ENCODE measurements at regions not wholly inside any gene's neighbourhood (a gene's known extent, or its start where the extent isn't known, plus 50 kb on each side); places are given as distances from the start of the nearest gene placed in this dataset.

- ChIA-PET CTCF (interaction anchor here (1.0 kb wide), 1 partner anchor 11 kb away, joined by 3 read pairs; no protein-coding TSS in a partner anchor), POLR2A (no interaction called here)
- no peak overlapping the region for H3K4me3 ChIP-seq
- DNase-seq (ENCODE audit: low read depth in 1 of 2, low spot score in 1 of 2) (no peak), FAIRE-seq (no peak), ATAC-seq (no peak)
- H3K9me3 ChIP-seq: no peaks in the 10 kb centered on the region
- no peak for TF ChIP-seq FOSB (CRISPR knock-in tag; IDR thresholded peaks at IDR 0.05)
- no peak for TF ChIP-seq GATA3 (IDR thresholded peaks at IDR 0.05; ENCODE audit: borderline replicate concordance)
- no peak for TF ChIP-seq MYC (IDR thresholded peaks at IDR 0.05; ENCODE audit: borderline replicate concordance, low read length)
- TF ChIP-seq FOSL2 (IDR thresholded peaks at IDR 0.05): no peak
- no peak for TF ChIP-seq FOSL2 (CRISPR knock-in tag; IDR thresholded peaks at IDR 0.05)
- TF ChIP-seq TP53 (CRISPR knock-in tag; IDR thresholded peaks at IDR 0.05): no peak
- TF ChIP-seq SREBF2 (IDR thresholded peaks at IDR 0.05): no peak
- TF ChIP-seq RNF2 (IDR thresholded peaks at IDR 0.05; ENCODE audit: borderline replicate concordance, low read depth): no peak
- no peak for TF ChIP-seq PHF8 (IDR thresholded peaks at IDR 0.05; ENCODE audit: borderline replicate concordance, low read depth)
- no peak for TF ChIP-seq MAFK (IDR thresholded peaks at IDR 0.05; ENCODE audit: partially characterized antibody)
- TF ChIP-seq ZC3H11A (IDR thresholded peaks at IDR 0.05): no peak
- WGBS (ENCODE audit: missing lambda C conversion rate): 86% methylated on average over 10 of the region's 10 CpGs
- H3K4me1 ChIP-seq: peaks cover 37% of the 10 kb centered on the region
- H3K4me2 ChIP-seq: no peak overlapping the region
- H3K27ac ChIP-seq: no peak overlapping the region
Observed at GRCh38 chr13:109996404-109996960, 210.1 kb upstream of the IRS2 start.

DNA sequence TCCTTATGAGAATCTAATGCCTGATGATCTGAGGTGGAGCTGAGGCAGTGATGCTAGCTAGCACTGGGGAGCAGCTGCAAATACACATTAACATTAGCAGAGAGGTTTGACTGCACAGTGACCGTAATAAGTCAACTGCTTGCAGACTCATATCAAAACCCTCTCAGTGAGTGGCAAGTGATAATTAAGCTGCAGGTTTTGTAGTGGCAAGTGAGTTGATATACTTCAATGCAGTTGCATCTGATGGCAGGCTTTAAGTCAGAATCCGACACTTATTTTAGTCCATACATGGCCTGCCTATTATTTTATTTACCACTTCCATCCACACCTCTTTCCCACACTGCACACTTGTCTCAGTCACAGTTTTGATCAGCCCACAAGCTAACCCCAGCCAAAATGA lies 209.2 kb upstream of the IRS2 start:
- CTCF ChIA-PET: interaction anchor here (1.0 kb wide), 1 partner anchor 10 kb away, joined by 3 read pairs; no protein-coding TSS in a partner anchor
- peaks cover 27% of the 10 kb centered on the region for H3K4me1 ChIP-seq
- DNase-seq (ENCODE audit: low read depth in 1 of 2, low spot score in 1 of 2) (no peak), FAIRE-seq (no peak), ATAC-seq (no peak)
- WGBS (ENCODE audit: missing lambda C conversion rate): 92% methylated on average over 2 of the region's 2 CpGs
- no peak overlapping the region for H3K4me3 ChIP-seq
- no peaks in the 10 kb centered on the region for H3K9me3 ChIP-seq
- POLR2A ChIA-PET: no interaction called here
- no peak overlapping the region for H3K4me2 ChIP-seq
- H3K27ac ChIP-seq: no peak overlapping the region
- TF ChIP-seq JUN (IDR thresholded peaks at IDR 0.05) (no peak), KDM5A (IDR thresholded peaks at IDR 0.05) (no peak), CBX2 (IDR thresholded peaks at IDR 0.05; ENCODE audit: borderline replicate concordance, low read depth) (no peak), PHF8 (IDR thresholded peaks at IDR 0.05; ENCODE audit: borderline replicate concordance, low read depth) (no peak), HOXB5 (CRISPR knock-in tag; IDR thresholded peaks at IDR 0.05) (no peak)
- TF ChIP-seq, protein P1, sequence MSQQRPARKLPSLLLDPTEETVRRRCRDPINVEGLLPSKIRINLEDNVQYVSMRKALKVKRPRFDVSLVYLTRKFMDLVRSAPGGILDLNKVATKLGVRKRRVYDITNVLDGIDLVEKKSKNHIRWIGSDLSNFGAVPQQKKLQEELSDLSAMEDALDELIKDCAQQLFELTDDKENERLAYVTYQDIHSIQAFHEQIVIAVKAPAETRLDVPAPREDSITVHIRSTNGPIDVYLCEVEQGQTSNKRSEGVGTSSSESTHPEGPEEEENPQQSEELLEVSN (IDR thresholded peaks at IDR 0.05; ENCODE audit: borderline replicate concordance, low read depth): no peak

GRCh38 chr13:109990296-109990695 lies 203.9 kb upstream of the IRS2 start:
- WGBS (ENCODE audit: missing lambda C conversion rate): 99% methylated on average over 6 of the region's 6 CpGs
- TF ChIP-seq SREBF2 (IDR thresholded peaks at IDR 0.05): no peak
- TF ChIP-seq SMC3 (IDR thresholded peaks at IDR 0.05): no peak
- TF ChIP-seq CHD4 (IDR thresholded peaks at IDR 0.05; ENCODE audit: borderline replicate concordance): no peak
- no peak for TF ChIP-seq ESRRA (IDR thresholded peaks at IDR 0.05; ENCODE audit: borderline replicate concordance, low read length)
- TF ChIP-seq, protein P2, sequence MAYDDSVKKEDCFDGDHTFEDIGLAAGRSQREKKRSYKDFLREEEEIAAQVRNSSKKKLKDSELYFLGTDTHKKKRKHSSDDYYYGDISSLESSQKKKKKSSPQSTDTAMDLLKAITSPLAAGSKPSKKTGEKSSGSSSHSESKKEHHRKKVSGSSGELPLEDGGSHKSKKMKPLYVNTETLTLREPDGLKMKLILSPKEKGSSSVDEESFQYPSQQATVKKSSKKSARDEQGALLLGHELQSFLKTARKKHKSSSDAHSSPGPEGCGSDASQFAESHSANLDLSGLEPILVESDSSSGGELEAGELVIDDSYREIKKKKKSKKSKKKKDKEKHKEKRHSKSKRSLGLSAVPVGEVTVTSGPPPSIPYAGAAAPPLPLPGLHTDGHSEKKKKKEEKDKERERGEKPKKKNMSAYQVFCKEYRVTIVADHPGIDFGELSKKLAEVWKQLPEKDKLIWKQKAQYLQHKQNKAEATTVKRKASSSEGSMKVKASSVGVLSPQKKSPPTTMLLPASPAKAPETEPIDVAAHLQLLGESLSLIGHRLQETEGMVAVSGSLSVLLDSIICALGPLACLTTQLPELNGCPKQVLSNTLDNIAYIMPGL (CRISPR knock-in tag; IDR thresholded peaks at IDR 0.05; ENCODE audit: borderline replicate concordance): no peak
- no peak for TF ChIP-seq MYC (IDR thresholded peaks at IDR 0.05; ENCODE audit: borderline replicate concordance, low read length)
- no peak for TF ChIP-seq MAFK (IDR thresholded peaks at IDR 0.05; ENCODE audit: partially characterized antibody)
- no peak for TF ChIP-seq RFX5 (IDR thresholded peaks at IDR 0.05)
- TF ChIP-seq KDM1A (IDR thresholded peaks at IDR 0.05; ENCODE audit: low read depth): no peak
- no peak for TF ChIP-seq RARB (CRISPR knock-in tag; IDR thresholded peaks at IDR 0.05)
- no peak for TF ChIP-seq HOXA7 (CRISPR knock-in tag; IDR thresholded peaks at IDR 0.05)
- DNase-seq (ENCODE audit: low read depth in 1 of 2, low spot score in 1 of 2) (no peak), FAIRE-seq (no peak), ATAC-seq (no peak)
- CTCF ChIA-PET: no interaction called here
- Histone ChIP-seq H3K4me3 (no peak overlapping the region), H3K27ac (no peak overlapping the region), H3K4me1 (no peaks in the 10 kb centered on the region), H3K9me3 (no peaks in the 10 kb centered on the region), H3K4me2 (no peak overlapping the region)
- POLR2A ChIA-PET: no interaction called here

All from A549 (cell line).